ENCODE measurements at regions not wholly inside any gene's neighbourhood (a gene's known extent, or its start where the extent isn't known, plus 50 kb on each side); places are given as distances from the start of the nearest gene placed in this dataset.

- H3K79me2 ChIP-seq (ENCODE audit: insufficient read depth, low read length), result no peaks in the 10 kb centered on the region
- 0% methylated on average over 3 of the region's 3 CpGs for WGBS (ENCODE audit: low lambda C conversion rate)
- no peak overlapping the region for H3K9ac ChIP-seq (ENCODE audit: insufficient read depth, low read depth, low read length)
- no peaks in the 10 kb centered on the region for H3K27me3 ChIP-seq (ENCODE audit: control insufficient read depth in 1 of 2, insufficient read depth in 2 of 2, low read length in 2 of 2)
- CTCF ChIA-PET (ENCODE audit: low intra/inter-chr PET ratio, low total read pairs), result no interaction called here
- in situ Hi-C loops (cut with HindIII; ENCODE audit: extremely low pct_ligation_motif_present, low pct_unique_long_range_greater_than_20kb), result no loop called here
- no peak for TF ChIP-seq ZNF451 (CRISPR knock-in tag; IDR thresholded peaks at IDR 0.05)
- no peak for TF ChIP-seq E2F1 (CRISPR knock-in tag; IDR thresholded peaks at IDR 0.05)
- TF ChIP-seq MEIS1 (CRISPR knock-in tag; IDR thresholded peaks at IDR 0.05; ENCODE audit: borderline replicate concordance), result no peak
- no peak for TF ChIP-seq HNF1A (IDR thresholded peaks at IDR 0.05; ENCODE audit: low read depth)
- TF ChIP-seq HNF1A (CRISPR knock-in tag; IDR thresholded peaks at IDR 0.05; ENCODE audit: borderline replicate concordance), result no peak
- no peak for TF ChIP-seq MNT (IDR thresholded peaks at IDR 0.05)
- TF ChIP-seq RAD51 (IDR thresholded peaks at IDR 0.05; ENCODE audit: borderline replicate concordance), result no peak
- TF ChIP-seq ZNF468 (CRISPR knock-in tag; IDR thresholded peaks at IDR 0.05), result no peak
- TF ChIP-seq MYC (CRISPR knock-in tag; IDR thresholded peaks at IDR 0.05; ENCODE audit: borderline replicate concordance), result no peak
- H3K4me2 ChIP-seq (ENCODE audit: low read depth, low read length), result no peak overlapping the region
- no peaks in the 10 kb centered on the region for H4K20me1 ChIP-seq (ENCODE audit: insufficient read depth, low read length)
- no peak overlapping the region for H3K4me3 ChIP-seq (replicated peaks in 1 of 3; ENCODE audit: insufficient read depth in 1 of 3, low read depth in 2 of 3, low read length in 3 of 3)
- no peak overlapping the region for H3K27ac ChIP-seq (ENCODE audit: extremely low read length, insufficient read depth, low read length)
- intact Hi-C loops (cut with micrococcal nuclease; ENCODE audit: unreplicated experiment), result no loop called here
- DNase-seq (ENCODE audit: low spot score), result no peak
- H3K36me3 ChIP-seq (replicated peaks in 1 of 2; ENCODE audit: control insufficient read depth in 1 of 2, insufficient read depth in 2 of 2, low read length in 2 of 2), result no peaks in the 10 kb centered on the region
- H3K9me3 ChIP-seq (ENCODE audit: low read length), result no peaks in the 10 kb centered on the region
- BruUV-seq (replicated peaks), result no TSS peak
- FAIRE-seq, result no peak
- no peak overlapping the region for H2AFZ ChIP-seq (ENCODE audit: low read length)
- no peak for ATAC-seq
- POLR2A ChIA-PET, result no interaction called here
- no peaks in the 10 kb centered on the region for H3K4me1 ChIP-seq (ENCODE audit: insufficient read depth, low read length)
Measured at GRCh38 chr3:115470254-115470653, 153.1 kb upstream of the GAP43 start.

Measured in HepG2 (cell line).